CD4-positive, alpha-beta T cell treated with Interleukin-21 for 1 hour (primary cell): ENCODE measurements at regions not wholly inside any gene's neighbourhood (a gene's known extent, or its start where the extent isn't known, plus 50 kb on each side); places are given as distances from the start of the nearest gene placed in this dataset.

Source experiments
- DNase-seq: peaks from one replicate; pipeline ENCODE4 v3.0.0-alpha.2; 2020

DNA sequence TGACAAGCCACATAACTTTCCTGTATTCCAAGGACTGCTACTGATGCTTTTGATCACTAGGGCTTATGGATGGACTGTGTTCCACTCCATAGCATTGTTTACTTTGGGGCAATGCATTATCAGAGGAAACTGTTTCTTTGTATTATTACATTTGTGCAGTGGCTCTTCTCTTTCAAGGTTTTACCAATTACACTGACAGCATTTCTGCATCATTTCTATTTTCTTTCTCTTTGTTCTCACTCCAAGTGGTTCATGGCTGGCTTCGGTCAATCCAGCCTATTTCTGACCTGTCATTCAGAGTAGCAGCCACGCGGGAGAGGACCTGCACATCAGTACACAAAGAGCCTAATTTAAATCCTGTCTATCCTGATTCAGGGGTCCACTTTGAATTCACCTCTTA lies 711.0 kb downstream of the TLE4 start:
- DNase-seq: no peak

DNA sequence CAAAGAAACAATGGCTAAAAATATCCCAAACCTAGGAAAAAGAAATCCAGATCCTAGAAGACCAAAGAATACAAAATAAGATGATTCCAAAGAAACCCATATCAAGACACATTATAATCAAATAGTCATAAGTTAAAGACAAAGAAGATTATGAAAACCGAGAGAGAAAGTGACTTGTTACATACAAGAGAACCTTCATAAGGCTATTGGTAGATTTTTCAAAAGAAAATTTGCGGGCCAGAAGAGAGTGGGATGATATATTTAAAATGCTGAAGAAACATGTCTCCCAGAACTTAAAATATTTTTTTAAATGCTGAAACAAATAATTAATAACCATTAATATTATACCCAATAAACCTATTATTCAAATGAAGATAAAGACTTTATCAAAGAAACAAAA lies 687.3 kb downstream of the TLE4 start:
- DNase-seq: no peak

DNA sequence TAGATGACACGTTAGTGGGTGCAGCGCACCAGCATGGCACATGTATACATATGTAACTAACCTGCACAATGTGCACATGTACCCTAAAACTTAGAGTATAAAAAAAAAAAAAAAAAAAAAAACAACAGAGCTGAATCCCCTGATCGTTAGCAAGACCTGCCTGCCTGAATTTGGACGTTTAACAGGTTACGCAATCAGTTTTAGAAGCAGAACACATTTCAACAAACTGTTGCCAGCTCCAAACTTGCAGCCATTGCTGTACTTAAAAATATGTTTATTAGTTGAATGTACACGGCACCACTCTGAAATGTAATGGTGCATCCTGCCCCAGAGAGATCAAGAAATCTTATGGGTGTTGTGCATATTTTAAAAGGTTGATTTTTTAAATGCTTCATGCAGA lies 680.0 kb downstream of the TLE4 start:
- no peak for DNase-seq

GRCh38 chr9:80242022-80242421 lies 670.3 kb downstream of the TLE4 start:
- no peak for DNase-seq

DNA sequence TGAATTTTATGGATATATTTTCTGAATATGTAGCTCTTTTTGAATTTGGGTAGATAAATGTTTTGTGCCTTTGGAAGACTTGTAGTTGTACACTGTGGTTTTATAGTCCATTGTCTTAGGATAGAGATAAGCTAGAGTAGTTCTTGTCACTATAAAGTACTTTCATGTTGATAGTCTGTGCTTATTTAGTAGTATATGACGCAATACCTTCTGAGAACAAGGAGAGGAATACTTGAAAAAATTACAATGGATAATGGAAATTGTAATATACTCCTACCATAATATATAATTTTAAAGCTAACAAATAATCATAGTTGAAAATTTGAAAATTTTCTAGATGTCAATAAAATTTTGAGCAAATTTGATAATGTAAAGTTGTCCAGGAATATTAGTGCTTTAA lies 664.0 kb downstream of the TLE4 start:
- DNase-seq: no peak

GRCh38 chr9:80233906-80234305 lies 662.1 kb downstream of the TLE4 start:
- no peak for DNase-seq

DNA sequence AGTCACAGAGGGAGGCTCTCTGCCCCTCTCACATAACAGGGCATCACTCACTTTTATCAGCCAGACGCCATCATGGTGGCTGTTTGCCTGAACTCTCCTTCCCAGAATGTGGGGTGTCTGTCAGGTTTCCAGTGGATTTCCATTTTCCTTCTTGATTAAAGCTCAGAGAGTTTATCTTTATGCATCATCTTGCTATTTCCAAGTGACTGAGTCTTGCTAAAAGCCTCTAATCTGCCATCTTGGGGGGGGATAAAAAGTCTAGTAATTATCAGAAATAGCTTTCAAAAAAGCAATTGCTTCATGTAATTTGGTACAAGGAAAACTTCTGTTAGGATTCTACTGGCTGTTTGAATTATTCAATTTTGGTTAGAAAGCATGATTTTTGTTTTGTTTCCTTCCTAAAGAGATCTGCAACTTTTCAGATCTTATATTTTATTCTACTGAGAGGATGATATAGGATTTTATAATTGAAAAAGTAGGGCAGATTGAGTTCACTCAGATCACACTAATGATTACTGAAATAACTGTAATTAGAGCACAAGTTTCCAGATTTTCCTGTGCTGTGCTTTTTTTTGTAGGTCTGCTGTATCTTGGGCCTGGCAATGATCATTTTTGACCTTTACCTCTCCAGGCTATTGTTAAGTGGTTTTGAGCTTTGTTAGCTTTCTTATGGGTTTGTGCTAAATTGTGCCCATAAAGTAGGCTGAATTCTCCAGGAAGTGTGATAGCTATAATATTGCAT lies 661.5 kb downstream of the TLE4 start:
- no peak for DNase-seq

DNA sequence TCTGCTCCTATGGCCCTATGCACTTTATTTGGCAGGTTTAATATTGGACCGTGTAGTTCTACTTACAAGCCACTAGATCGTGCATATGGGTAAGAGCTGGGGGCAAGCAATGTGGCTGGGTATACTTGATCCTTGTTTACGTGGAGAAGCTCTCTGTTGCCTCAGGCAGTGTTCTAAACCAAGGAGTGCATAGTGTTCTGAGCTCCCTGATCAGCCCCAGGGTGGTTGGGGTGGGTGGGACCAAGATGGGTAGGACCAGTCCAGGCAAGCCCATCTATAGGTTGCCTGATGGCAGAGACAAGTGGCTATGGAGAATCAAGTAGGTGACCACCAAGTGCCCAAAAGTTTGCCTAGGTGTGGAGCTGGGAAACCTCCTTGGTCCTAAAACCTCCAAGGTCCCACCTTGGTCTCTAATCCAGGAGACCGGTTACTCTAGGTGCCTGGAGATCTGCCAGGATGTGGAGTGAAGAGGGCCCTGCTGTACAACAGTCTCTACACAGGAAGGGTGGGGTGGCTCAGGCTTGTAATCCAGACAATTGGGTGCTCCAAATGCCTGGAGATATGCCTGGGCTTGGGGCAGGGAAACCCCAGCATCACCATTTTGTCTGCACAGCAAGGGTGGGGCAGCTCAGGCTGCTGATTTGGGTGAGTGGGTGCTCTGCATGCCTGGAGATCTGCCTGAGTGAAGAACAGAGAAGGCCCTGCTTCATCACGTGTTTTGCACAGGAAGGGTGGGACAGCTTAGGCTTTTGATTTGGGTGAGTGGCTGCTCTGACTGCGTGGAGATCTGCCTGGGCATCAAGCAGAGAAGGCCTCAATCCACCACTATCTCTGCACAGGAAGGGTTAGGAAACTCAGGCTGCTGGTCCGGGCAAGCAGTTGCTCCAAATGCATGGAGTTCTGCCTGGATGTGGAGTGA lies 659.8 kb downstream of the TLE4 start:
- no peak for DNase-seq

GRCh38 chr9:80223897-80224296 lies 652.1 kb downstream of the TLE4 start:
- no peak for DNase-seq

- DNase-seq: no peak
Observed at GRCh38 chr9:80222466-80223169, 650.9 kb downstream of the TLE4 start.

DNA sequence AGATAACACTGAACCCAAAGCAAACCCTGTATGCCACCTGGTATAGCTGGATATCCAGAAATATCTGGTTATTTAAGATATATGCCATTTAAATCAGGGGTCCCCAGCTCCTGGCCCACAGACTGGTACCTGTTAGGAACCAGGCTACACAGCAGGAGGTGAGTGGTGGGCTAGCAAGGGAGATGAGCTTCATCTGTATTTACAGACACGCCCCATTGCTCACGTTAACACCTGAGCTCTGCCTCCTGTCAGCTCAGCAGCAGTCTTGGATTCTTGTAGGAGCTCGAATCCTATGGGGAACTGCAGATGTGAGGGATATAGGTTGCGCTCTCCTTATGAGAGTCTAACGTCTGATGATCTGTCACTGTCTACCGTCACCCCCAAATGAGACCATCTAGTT lies 646.6 kb downstream of the TLE4 start:
- no peak for DNase-seq

- no peak for DNase-seq
Observed at GRCh38 chr9:80213613-80214012, 641.8 kb downstream of the TLE4 start.

DNA sequence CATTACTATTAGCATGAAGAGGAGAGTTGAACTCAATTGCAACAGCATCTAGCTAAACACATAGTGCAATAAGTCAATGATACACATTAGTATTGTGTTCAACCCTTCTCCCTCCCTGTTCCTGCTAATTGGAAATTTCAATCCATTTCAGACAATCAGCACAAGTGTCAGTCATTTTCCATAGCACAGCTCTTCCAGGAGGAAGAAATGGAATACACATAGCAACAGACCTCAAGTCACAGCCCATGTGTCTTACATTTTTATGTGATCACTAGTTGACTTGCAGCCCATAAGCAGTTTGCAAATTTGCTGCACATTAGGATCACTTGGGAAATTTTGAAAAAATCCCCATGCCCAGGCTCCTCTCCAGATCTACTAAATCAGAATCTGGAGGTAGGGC lies 636.9 kb downstream of the TLE4 start:
- DNase-seq: no peak

DNA sequence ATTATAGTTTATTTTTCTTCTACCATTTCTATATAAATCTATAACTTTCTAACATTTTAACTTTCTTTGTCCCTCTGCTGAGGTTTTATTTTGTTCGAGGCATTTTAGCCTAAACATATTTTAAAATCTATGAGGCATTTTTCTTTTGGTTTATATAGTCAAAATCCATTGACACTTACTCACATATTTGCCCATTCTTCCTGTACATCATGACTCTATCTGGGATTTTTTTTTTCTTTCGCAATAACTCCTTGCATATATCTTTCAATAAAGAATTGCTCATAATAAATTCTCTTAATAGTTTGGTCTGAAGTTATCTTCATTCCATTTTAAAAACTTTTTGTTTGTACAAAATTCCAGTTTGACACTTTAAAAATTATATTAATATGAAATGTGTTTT lies 632.3 kb downstream of the TLE4 start:
- no peak for DNase-seq

DNA sequence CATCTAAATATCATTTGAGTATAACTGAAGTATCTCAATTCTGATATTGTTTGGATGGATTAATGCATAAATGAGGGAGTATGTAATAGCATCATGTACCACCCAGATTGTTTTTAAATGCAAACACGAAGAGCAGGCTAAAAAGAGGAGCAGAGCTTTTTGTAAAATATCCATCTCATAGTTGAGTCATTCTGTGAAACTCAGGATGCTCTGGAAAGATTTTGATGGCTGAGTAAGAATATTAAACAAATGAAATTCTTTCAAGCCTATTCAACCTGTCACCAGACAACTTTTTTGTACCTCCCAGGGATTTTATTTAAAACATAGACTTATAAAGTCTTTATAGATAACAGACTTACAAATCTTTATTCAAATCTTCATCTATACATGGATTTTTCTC lies 625.9 kb downstream of the TLE4 start:
- no peak for DNase-seq

DNA sequence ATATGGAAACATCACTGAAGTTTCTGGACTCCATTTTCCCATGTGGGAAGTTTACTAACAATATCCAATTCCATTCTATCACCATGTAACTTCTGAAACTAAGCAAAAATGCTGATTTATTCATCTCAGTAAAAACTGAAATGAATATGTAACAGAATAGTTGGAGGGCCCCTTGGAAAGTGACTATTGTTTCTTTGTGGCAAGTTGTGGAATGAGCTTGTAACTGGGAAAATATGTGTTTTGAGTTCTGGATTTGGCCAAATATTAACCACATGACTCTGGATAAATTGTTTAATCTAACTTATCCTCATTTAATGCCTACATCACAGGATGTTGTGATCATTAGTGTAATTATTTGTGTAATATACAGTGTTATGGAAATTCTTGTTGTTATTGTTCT lies 619.3 kb downstream of the TLE4 start:
- DNase-seq: no peak

GRCh38 chr9:80188579-80188978 lies 616.8 kb downstream of the TLE4 start:
- no peak for DNase-seq

GRCh38 chr9:80185112-80185738 lies 613.5 kb downstream of the TLE4 start:
- DNase-seq: no peak

DNA sequence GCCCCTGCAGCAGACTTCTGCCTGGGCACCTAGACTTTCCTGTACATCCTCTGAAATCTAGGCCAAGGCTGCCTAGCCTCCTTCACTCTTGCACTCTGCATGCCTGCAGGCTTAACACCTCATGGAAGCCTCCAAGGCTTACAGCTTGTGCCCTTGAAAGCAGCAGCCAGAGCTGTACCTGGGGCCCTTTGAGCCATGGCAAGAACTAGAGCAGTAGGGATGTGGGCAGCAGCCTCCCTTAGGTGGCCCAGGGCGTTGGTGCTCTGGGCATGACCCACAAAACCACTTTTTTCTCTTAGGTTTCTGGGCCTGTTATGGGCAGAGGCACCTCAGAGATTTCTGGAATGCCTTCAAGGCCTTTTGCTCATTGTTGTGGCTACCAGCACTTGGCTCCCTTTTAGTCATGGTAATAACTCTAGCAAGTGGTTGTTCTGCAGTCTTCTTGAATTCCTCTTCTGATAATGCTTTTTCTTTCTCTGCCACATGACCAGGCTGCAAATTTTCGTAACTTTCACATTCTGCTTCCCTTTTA lies 606.2 kb downstream of the TLE4 start:
- DNase-seq: no peak

DNA sequence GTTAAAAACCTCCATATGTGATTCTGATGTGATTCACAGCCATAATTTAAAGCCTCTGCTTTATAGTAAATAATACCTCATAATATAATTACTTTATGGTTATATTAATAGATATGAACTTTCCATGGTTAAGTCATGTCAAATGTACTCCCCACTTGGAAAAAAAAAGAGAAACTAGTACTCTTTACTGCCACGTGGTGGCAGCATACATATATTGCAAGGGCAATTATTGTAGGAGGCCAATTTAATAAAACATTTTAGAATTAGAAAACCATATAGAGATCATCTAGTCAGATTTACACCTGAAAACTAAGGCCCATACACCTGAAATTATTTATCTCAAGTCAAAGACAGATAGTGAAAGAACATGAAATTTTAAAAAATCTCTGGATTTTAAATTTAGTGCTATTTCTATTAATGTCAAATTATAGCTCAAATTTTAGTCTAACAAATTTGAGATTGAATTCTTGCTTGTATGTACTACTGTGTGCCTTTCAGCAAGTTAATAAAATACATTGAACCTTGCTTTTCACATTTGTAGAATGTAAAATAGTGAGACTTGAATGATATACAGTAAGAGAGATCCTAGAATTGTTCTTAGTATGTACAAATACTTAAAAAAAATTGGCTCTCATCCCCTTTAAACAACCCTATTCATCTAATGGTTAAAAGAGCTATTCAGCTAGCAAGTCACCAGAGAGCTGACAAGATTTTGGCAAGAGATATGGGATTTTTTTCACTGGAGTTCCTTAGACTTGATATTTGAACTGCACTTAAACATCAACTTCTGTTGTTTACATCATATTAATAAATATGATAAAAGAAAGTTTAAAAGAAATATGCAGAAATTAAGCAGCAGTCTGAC lies 603.8 kb downstream of the TLE4 start:
- peak; percentile 17 for DNase-seq

GRCh38 chr9:80163889-80164288 lies 592.1 kb downstream of the TLE4 start:
- no peak for DNase-seq
